HG02852 (cell line): ENCODE measurements at regions not wholly inside any gene's neighbourhood (a gene's known extent, or its start where the extent isn't known, plus 50 kb on each side); places are given as distances from the start of the nearest gene placed in this dataset.
"Not testable (repeated sequence)": the region's sequence is repeated elsewhere in the genome, so short reads cannot be mapped to it uniquely, and the experiment has no call there.

Source experiments
- ATAC-seq: cut with Tn5 transposase; IDR thresholded peaks from one replicate; pipeline ENCODE4 v1.9.1; 2021; ENCODE audit warnings: mild to moderate bottlenecking, moderate library complexity; ENCODE audit not compliant: unreplicated experiment

DNA sequence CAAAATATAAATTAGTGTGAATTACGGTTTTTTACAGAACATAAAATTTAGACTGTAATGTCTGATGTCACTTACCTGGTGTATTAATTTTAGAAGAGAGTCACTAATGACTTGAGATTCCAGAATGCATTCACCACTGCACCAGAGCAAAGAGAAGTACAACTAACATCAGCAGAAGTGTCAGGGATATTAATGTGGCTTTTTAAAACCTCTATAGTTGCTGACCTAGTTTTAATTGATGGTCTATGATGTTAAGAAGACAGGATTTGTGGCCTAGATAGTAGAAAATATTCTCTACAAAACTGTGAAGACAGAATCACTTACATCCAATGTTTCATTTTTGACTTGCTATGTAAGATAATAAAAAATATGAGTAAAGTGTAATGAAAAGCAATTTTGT lies 1181.6 kb downstream of the RAPGEF2 start:
- ATAC-seq, result no peak

DNA sequence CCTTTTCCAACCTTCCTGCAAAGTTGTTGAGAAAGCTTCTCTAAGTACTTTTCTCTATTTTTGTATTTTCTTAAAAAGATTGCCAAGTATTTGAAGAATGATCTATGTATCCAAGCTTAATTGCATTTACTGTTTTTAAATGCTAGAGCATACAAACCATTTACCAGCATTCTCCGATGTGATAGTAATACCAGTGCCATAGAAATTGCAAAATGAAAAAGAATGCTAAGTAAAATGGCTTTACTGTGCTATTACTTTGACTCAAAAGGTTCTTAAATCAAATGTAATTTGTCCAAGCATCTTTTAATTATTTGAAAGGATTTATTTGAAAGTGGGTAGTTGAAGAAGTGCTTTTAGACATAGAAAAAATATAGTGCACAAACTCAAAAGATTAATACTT lies 1183.2 kb downstream of the RAPGEF2 start:
- ATAC-seq, result no peak

DNA sequence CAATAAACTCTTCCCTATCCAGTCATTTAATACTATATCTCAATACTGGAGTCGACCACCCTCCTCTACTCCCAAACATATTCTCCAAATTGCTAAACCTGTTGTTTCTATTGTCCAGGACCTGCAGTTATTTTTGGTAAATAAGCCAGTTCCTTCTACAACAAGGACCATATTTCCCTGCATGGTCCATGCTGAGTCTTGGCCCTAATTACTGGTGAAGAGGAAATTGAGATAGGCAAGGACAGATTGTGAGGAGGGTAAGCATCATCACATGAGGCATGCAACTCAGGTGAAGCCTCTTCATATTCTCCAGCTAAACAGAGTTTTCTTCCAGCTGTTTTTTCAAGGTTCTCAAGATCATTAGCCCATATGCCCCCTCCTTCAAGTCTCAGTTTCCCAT lies 1193.6 kb downstream of the RAPGEF2 start:
- no peak for ATAC-seq

DNA sequence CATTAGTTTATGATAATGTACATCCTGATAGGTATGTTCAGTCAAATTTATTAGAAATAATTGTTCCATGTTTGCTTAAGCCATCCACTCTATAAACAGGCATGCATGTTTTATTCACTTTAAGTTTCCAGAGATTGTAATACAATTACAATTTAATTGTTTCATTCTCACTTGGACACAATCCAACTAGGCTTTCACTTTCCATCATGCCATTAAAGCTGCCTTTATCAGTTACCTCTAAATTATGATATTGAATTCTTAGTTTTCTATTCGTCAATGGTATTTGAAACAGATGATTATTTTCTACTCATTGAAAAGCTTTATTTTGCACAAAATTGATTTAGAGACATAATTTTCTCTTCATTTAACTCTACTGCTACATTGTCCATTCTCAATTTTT lies 1196.3 kb downstream of the RAPGEF2 start:
- ATAC-seq, result no peak

DNA sequence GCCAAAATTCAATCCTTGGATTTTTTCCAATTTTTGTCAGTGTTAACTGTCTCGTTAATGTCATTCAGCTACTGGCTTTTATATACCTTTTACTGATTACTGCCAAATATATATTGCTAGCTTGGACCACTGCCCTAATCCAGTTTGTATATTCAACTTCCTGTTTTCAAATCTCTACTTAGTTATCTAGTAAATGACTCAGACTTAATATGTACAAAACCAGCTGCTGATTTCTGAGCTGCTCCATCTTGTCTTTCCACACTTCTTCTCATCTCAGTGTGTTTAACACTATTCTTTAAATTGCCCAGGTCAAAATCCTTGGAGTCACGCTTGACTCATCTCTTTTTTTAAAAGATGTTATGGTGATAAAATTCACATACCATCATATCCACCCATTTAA lies 1196.7 kb downstream of the RAPGEF2 start:
- no peak for ATAC-seq

DNA sequence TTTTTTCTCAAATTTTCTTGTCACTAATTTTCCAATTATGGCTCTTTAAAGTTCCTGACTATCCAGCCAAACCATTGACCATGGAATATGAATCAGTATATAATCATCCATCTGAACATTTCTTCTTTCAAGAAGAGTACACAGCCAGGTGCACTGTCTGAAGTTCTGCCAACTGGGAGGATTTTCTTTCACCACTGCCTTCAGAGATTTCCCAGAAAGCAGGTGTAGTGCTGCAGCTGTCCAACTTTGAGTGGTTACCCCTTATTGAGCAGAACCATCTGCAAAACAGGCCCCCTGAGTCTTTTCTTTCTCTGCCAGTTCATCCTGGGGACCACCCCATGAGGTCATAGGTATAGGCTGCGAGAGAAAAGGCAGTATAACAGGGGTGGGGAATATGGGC lies 1213.2 kb downstream of the RAPGEF2 start:
- no peak for ATAC-seq

DNA sequence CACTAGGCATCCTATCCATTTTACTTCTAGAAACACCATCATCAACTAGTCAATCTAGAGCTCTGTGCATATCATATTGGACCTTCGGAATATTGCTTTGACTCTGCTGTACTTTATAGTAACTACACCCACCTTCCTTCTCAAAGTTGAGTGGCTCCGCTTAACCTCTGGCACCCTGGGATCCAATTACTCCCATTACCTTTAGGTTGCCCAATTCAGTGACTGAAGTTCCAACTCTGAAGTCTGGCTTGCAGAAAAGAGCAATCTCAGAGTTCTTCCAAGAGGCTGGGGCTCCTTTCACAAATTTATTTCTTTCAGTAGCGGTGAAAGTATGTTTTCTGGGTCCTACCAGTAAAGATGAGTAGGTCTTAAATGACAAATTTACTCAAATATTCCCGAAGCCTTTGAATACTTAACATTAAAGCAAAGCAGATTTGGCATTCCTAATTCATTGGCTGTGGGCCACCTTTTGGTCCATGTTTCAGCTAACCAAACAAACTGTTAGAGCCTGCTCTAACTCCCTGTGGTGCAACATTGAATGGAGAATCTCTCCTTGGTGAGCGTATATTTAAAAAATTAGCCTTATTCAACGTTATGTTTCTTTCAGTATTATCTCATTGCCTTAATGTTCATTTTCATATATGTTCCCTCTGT lies 1215.8 kb downstream of the RAPGEF2 start:
- no peak for ATAC-seq

DNA sequence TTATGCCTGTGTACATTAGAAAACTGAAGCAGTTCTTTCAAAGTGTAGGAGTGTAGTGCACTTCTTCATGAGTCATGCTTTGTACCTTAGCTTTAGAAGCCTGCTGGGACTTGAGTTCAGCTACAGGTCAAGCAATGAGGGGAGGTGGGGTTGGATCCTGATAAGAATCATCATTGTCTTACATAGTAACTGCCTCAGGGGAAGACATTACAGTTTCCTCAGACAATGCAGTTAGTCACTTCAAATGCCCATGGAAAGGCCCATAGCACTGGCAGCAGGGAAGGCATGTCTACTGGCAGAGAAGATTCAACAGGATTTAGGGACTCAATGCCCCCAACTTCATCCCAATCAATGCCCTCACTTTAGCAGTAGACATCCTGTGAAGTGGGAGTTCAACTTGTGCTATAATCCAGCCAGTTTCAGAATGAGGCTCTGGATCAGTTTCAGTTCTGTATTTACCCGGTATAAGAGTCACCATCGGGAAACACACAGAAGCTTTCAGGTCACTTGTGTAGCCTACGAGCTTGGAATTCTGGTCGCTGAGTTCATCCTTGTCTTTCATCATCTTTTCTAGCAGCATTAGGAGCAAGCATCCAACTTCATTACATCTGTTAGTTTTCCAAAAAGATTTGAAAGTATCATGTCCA lies 1216.5 kb downstream of the RAPGEF2 start:
- no peak for ATAC-seq

DNA sequence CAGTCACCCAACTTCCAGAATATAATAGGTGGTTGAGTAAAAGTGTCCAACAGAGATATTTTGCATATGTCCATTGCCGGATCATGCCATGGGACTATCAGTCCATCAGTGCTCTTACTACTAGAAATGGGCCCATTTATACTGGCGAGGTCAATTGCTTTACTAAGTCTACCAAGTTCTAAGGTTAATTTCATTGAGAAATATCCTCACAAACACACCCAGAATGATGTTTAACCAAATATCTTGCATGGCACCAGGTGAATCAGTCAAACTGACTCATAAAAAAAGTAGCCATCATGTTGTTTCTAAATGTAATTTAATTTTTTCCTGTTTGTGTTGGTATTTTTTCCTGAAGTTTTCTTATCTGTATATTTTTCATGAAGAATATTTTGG lies 1217.0 kb downstream of the RAPGEF2 start:
- ATAC-seq, result no peak

DNA sequence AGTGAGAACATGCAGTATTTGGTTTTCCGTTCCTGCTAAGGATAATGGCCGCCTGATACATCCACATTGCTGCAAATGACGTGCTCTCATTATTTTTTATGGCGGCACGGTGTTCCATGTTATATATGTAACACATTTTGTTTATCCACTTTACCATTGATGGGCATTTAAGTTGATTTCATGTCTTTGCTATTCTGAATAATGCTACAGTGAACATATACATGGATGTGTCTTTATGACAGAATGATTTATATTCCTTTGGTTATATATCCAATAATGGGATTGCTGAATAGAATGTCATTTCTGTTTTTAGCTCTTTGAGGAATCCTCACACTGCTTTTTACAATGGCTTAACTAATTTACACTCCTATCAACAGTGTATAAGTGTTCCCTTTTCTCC lies 1223.2 kb downstream of the RAPGEF2 start:
- no peak for ATAC-seq

DNA sequence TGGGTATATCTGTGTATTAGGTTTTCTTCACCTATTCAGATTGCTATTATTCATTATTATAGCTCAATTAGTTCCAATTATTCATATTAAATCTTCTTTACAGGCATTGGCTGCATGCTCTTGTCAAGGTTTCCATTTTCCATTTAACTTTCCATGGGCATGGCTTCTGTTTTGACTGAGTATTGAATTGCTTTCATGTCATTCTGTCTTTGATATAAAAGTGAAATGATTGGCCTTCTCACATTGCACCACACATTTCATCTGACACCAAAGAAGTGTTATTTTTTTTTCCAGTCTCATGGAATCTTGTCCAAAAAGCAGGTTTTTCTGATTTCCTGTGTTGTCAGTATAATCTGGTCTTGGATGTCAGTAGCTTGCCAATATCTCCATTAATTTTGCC lies 1244.3 kb downstream of the RAPGEF2 start:
- no peak for ATAC-seq

DNA sequence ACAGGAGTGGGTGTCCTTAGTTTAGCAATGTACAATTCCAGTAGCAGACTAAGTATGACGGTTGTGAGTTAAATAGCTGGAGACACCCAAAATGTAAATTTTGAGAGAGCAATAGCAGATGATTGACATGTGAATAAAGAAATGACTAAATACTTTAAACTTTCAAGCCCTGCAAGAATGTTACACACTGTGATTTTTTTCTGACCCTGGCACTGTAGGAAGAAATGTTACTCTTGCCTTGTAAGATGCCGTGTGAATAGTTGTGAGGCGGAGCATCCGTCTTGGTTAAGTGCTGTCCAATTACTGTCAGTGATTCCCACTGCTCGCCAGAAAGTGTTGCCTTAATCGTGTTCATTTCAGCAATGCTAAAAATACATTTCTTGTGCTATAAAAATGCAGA lies 1248.1 kb downstream of the RAPGEF2 start:
- no peak for ATAC-seq

DNA sequence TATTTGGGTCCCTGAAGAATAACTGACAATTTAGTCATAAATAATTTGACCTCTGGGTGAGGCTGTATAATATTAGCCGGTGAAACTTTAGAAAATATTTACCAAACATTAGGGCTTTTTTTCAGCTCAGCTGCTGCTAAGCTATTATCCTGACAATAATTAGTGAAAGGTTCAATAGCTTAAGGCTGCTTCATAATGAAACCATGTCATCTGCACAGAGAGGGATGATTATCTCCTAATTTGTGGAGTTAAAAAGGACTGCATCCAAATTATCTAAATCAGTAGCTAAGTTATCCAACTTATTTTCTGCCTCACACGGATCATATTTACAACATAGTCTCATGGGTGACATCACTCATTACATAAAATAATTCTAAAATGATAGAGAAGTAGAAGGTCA lies 1249.8 kb downstream of the RAPGEF2 start:
- no peak for ATAC-seq

DNA sequence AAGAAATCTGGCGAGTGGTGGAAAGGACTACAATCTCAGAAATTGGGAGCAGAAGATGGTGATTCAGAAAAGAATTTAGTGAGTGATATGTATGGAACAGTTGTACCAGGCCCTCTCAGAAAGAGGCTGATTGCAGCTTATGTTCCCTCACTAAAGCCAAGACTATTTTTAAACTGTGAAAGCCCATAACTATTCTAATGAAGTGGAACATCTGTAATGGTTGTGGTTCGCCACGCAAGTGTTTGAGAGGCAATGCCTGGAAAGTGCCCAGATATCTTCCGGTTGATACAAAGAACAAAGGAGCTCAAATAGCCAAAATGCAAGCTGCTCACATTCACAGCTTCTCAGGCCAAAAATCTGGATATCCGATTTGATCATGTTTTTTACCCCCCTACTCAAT lies 1250.7 kb downstream of the RAPGEF2 start:
- ATAC-seq, result no peak

DNA sequence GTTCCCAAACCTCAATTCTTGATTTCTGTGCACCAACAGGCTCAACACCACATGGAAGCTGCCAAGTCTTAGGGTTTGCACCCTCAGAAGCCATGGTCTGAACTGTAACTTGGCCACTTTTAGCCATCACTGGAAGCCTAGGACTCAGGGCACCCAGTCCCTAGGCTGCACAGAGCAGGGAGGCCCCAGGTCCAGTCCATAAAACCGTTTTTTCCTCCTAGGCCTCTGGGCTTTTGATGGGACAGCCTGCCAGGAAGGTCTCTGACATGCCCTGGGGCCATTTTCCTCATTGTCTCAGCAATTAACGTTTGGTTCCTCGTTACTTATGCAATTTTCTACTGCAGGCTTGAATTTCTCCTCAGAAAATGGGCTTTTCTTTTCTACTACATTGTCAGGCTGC lies 1259.6 kb downstream of the RAPGEF2 start:
- no peak for ATAC-seq

DNA sequence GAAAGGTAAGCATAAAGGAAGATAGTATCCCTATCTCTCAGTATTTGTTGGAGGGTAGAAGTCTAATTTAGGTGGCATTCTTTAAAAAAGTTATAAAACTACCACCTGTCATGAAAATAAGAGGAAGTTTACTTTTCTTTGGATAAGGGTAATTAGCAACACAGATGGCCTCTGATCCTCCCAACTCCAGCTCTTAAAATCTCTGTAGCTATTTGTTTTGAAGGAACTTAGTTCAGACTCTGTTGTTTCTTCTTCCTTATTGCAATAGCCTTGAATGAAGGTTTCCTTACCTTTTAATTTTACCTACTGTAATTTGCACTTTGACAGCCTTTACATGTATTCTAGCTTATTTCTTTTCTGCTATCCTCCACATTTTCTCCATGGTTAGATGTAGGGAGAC lies 1261.3 kb downstream of the RAPGEF2 start:
- ATAC-seq, result no peak

DNA sequence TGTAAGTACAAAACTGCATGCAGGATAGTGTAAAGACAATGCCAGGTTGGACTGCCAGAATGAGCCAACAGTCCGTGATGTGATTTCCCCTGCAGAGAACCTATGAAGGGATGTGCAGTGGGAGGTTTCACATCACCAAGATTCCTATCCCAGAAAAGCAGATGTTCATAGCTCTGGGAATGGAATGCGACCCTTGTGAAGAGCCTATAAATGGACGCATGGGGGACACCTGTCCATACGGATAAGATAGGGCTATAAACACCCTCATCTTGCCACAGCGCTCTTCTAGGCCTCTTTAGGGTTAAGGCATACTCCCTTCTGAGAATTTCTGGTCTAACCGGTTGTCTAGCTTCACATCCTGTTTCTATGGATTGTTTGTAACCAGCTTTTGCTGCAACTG lies 1261.8 kb downstream of the RAPGEF2 start:
- not testable (repeated sequence) for ATAC-seq

DNA sequence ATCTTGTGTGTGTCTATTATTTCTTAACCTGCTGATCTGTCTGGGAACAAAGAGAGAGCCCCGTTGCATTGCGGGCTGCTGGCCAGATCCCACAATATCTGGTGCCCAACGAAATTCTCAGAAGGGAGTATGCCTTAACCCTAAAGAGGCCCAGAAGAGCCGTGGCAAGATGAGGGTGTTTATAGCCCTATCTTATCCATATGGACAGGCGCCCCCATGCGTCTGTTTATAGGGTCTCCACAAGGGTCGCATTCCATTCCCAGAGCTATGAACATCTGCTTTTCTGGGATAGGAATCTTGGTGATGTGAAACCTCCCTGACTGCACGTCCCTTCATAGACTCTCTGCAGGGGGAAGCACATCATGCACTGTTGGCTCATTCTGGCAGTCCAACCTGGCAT lies 1262.5 kb downstream of the RAPGEF2 start:
- ATAC-seq, result not testable (repeated sequence)

DNA sequence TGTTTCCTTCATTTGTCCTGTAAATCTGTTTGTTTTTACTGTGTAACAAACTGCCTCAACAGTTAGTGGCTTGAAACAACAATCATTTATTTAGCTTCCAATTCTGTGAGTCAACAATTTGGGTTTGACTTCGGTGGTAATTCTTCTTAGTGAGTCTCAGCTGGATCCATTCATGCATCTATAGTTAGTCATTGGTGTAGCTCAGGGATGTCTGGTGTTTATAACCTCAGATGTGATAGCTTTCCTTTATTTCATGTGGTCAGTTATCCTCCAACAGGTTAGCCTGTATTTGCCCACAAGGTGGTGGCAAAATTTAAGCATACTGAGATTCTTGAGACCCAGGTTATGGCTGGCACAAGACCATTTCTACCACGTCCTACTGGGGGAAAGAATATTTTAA lies 1267.2 kb downstream of the RAPGEF2 start:
- ATAC-seq, result no peak

DNA sequence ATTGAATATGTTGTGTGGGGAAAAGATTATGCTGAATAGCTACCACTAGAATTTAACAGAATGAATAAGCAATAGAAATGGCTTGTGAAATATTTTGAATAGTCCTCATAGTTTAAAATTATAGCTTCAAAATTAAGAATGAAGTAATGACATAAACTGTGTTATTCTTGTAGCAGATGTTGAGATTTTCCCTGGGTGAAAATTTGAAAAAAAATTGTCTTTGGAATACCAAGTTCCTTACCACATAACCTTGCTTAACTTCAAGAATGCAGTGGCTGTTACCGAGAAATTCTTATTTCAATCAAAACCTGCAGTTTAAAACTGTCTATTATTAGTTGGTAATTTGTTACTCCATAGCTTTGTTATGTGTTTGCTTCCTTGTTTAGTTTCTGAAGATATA lies 1268.6 kb downstream of the RAPGEF2 start:
- no peak for ATAC-seq

DNA sequence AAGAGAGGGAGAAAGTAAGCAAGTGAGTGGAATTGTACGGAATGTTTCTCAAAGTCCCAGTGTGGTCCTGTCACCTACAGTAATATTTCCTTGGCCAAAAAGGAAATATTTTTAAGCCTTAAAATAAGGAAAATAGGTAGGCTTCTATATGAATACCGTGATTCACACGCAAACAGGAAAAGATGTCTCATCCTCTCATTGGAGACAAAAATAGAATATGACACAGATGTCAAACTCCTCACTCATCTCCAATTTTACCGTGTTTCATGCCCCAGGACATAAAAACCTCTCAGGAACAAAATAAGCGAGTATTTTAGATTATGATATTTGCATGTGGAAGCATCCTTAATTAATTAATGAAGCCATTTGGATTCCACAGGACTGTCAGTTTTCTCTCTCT lies 1269.5 kb downstream of the RAPGEF2 start:
- no peak for ATAC-seq

DNA sequence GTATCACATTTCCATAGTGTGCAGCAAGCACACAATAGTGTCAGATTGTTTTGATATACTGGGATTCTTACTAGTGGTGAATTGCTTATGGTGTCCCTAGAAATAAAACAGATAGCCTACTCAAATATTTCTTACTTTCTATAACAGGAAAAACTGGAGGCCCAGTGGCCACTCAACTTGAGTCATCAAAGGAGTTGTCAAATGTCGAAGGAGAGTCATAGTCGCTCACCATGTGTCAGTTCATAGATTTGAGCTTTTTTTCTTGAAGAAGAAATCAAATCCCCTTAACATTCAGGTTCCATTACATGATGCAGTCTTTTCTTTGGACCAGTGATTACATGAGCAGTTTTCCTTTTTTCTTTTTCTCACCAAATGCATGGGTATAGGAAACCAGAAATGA lies 1271.0 kb downstream of the RAPGEF2 start:
- ATAC-seq, result no peak
